RWPE2 (cell line): ENCODE measurements at regions not wholly inside any gene's neighbourhood (a gene's known extent, or its start where the extent isn't known, plus 50 kb on each side); places are given as distances from the start of the nearest gene placed in this dataset.

ENCODE experiments used
- ATAC-seq: fragments of 200-7000 bp; cut with Tn5 transposase; 3 replicates; pipeline ENCODE4 v1.9.1; 2021; ENCODE audit warnings: low read depth
- DNase-seq: peaks from one replicate; pipeline ENCODE4 v3.0.0-alpha.2; 2020; ENCODE audit warnings: low spot score
- H3K27ac ChIP-seq: fragments of 450-650 bp; 2 replicates; pipeline ENCODE4 v1.5.1; 2017; ENCODE audit warnings: mild to moderate bottlenecking; ENCODE audit not compliant: poor library complexity, severe bottlenecking
- H3K27me3 ChIP-seq: fragments of 250-450 bp; sonication (Bioruptor Pico); 2 replicates; pipeline ENCODE4 v1.5.1; 2021; ENCODE audit warnings: mild to moderate bottlenecking, moderate library complexity; ENCODE audit not compliant: insufficient read depth, poor library complexity, severe bottlenecking
- H3K36me3 ChIP-seq: fragments of 250-450 bp; sonication (Bioruptor Pico); 2 replicates; pipeline ENCODE4 v1.5.1; 2020; ENCODE audit warnings: low read depth, mild to moderate bottlenecking, moderate library complexity
- H3K4me1 ChIP-seq: fragments of 250-450 bp; sonication (Bioruptor Pico); 2 replicates; pipeline ENCODE4 v1.5.1; 2021; ENCODE audit warnings: mild to moderate bottlenecking, moderate library complexity; ENCODE audit not compliant: insufficient read depth, poor library complexity, severe bottlenecking
- H3K4me3 ChIP-seq: fragments of 250-450 bp; sonication (Bioruptor Pico); 2 replicates; pipeline ENCODE4 v1.5.1; 2021; ENCODE audit warnings: mild to moderate bottlenecking, moderate library complexity; ENCODE audit not compliant: severe bottlenecking
- H3K9me3 ChIP-seq: fragments of 250-450 bp; sonication (Bioruptor Pico); 2 replicates; pipeline ENCODE4 v1.5.1; 2021; ENCODE audit warnings: mild to moderate bottlenecking, moderate library complexity; ENCODE audit not compliant: severe bottlenecking
- CTCF ChIP-seq: fragments of 450-650 bp; IDR thresholded peaks from one replicate; pipeline ENCODE4 v1.5.1; 2017; ENCODE audit warnings: mild to moderate bottlenecking, moderate library complexity; ENCODE audit not compliant: poor library complexity, severe bottlenecking

GRCh38 chr10:65602182-65602865, 1323.5 kb upstream of the LRRTM3 start:
- no peak for DNase-seq
- Histone ChIP-seq H3K4me1 (no peaks in the 10 kb centered on the region), H3K27me3 (no peaks in the 10 kb centered on the region), H3K4me3 (no peak overlapping the region), H3K27ac (no peak overlapping the region), H3K9me3 (no peaks in the 10 kb centered on the region), H3K36me3 (no peaks in the 10 kb centered on the region)
- no peak for TF ChIP-seq CTCF
- no peak for ATAC-seq

GRCh38 chr10:65611592-65611991, 1314.2 kb upstream of the LRRTM3 start:
- H3K4me1 ChIP-seq = no peaks in the 10 kb centered on the region
- H3K36me3 ChIP-seq = no peaks in the 10 kb centered on the region
- no peak overlapping the region for H3K27ac ChIP-seq
- DNase-seq (no peak), ATAC-seq (no peak)
- H3K27me3 ChIP-seq = no peaks in the 10 kb centered on the region
- H3K4me3 ChIP-seq = no peak overlapping the region
- peaks cover 2% of the 10 kb centered on the region for H3K9me3 ChIP-seq
- no peak for TF ChIP-seq CTCF

- Histone ChIP-seq H3K27me3 (no peaks in the 10 kb centered on the region), H3K9me3 (peaks cover 2% of the 10 kb centered on the region), H3K27ac (no peak overlapping the region), H3K36me3 (no peaks in the 10 kb centered on the region), H3K4me3 (no peak overlapping the region), H3K4me1 (no peaks in the 10 kb centered on the region)
- no peak for TF ChIP-seq CTCF
- DNase-seq (no peak), ATAC-seq (no peak)
These were observed 1310.8 kb upstream of the LRRTM3 start for GRCh38 chr10:65614956-65615565.

GRCh38 chr10:65618126-65618525, 1307.7 kb upstream of the LRRTM3 start:
- Histone ChIP-seq H3K27me3 (no peaks in the 10 kb centered on the region), H3K9me3 (peaks cover 2% of the 10 kb centered on the region), H3K27ac (no peak overlapping the region), H3K4me3 (no peak overlapping the region), H3K36me3 (no peaks in the 10 kb centered on the region), H3K4me1 (no peaks in the 10 kb centered on the region)
- TF ChIP-seq CTCF = no peak
- DNase-seq (no peak), ATAC-seq (no peak)
